Effector memory CD4-positive, alpha-beta T cell (primary cell): ENCODE measurements at regions not wholly inside any gene's neighbourhood (a gene's known extent, or its start where the extent isn't known, plus 50 kb on each side); places are given as distances from the start of the nearest gene placed in this dataset.

Experiments used
- DNase-seq, 3 donors: peaks; one replicate each; pipeline ENCODE4 v3.0.0-alpha.2; 2020
- H3K27ac ChIP-seq: 2 replicates; pipeline ENCODE4 v1.7.0; 2013; ENCODE audit warnings: mild to moderate bottlenecking, low read length, moderate library complexity; ENCODE audit not compliant: insufficient read depth, poor library complexity, severe bottlenecking
- H3K27me3 ChIP-seq: replicated peaks from 2 replicates; pipeline ENCODE4 v1.7.0; 2013; ENCODE audit warnings: mild to moderate bottlenecking, low read length; ENCODE audit not compliant: insufficient read depth, control insufficient read depth, poor library complexity, severe bottlenecking
- H3K36me3 ChIP-seq: 2 replicates; pipeline ENCODE4 v1.7.0; 2013; ENCODE audit warnings: mild to moderate bottlenecking, low read length, moderate library complexity; ENCODE audit not compliant: control insufficient read depth, insufficient read depth
- H3K4me1 ChIP-seq: 2 replicates; pipeline ENCODE4 v1.7.0; 2013; ENCODE audit warnings: low read length, mild to moderate bottlenecking; ENCODE audit not compliant: control insufficient read depth, insufficient read depth, poor library complexity, severe bottlenecking
- H3K4me3 ChIP-seq: 2 replicates; pipeline ENCODE4 v1.7.0; 2013; ENCODE audit warnings: low read length, low read depth, mild to moderate bottlenecking; ENCODE audit not compliant: insufficient read depth, poor library complexity, severe bottlenecking
- H3K9me3 ChIP-seq: 2 replicates; pipeline ENCODE4 v1.7.0; 2013; ENCODE audit warnings: mild to moderate bottlenecking, low read length, moderate library complexity; ENCODE audit not compliant: control insufficient read depth

GRCh38 chr13:22717036-22717435 is 463.7 kb upstream of the SGCG start:
- H3K9me3 ChIP-seq: no peaks in the 10 kb centered on the region

GRCh38 chr13:22726726-22727125 is 454.1 kb upstream of the SGCG start:
- Histone ChIP-seq H3K9me3 (no peaks in the 10 kb centered on the region), H3K4me3 (no peak overlapping the region), H3K27ac (no peak overlapping the region), H3K27me3 (no peaks in the 10 kb centered on the region), H3K4me1 (no peaks in the 10 kb centered on the region), H3K36me3 (no peaks in the 10 kb centered on the region)
- DNase-seq: no peak

More at GRCh38 chr13:22717036-22717435, 463.7 kb upstream of the SGCG start:
- no peaks in the 10 kb centered on the region for H3K4me1 ChIP-seq
- no peaks in the 10 kb centered on the region for H3K36me3 ChIP-seq
- H3K27me3 ChIP-seq: no peaks in the 10 kb centered on the region
- no peak overlapping the region for H3K27ac ChIP-seq
- DNase-seq: no peak
- no peak overlapping the region for H3K4me3 ChIP-seq

DNA sequence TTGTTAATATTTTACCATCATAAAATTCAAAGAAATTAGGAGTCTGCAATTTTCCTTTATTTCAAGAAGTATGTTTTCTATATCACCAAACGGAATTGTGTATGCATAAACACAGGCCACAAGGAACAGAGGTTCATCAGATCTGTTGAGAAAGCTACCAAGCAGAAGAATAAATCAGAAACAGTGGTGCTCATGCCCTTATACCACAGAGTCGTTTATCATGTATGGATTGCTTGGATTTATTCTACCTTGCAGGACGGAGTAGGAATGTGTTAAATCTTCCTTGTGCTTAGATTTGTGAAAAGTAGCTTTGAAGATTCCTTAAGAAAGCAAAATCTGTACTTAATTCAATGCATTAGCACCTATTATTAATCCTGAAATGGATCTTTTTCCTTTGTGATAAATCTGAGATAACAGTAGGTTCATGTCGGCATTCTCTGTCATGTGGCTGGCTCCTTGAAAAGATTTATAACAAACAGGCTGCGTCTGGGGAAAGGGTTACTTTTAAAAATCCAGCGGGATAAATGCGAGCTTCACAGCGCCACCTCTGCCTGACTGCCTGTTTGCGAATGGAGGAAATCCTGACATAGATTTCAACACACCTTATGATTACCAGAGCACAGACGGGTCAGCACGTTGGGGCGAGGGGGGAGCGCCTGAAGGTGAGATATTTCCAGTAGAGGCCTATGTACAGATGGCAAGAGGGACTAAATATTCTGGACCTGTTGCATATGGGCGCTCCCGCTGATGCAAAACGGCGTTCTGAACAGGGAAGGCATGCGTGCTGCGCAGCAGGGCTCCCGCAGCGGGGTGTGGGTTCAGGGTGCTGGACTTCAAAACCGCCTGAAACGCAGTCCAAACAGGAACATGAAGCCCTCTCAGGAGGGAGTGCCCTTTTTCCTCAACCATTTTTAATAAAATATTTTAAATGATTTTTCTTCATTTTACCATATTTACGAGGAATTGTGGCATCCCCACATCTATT is 445.5 kb upstream of the SGCG start:
- no peaks in the 10 kb centered on the region for H3K9me3 ChIP-seq
- H3K36me3 ChIP-seq: no peaks in the 10 kb centered on the region
- no peaks in the 10 kb centered on the region for H3K4me1 ChIP-seq
- H3K27me3 ChIP-seq: no peaks in the 10 kb centered on the region
- H3K4me3 ChIP-seq: no peak overlapping the region
- no peak for DNase-seq
- H3K27ac ChIP-seq: no peak overlapping the region

DNA sequence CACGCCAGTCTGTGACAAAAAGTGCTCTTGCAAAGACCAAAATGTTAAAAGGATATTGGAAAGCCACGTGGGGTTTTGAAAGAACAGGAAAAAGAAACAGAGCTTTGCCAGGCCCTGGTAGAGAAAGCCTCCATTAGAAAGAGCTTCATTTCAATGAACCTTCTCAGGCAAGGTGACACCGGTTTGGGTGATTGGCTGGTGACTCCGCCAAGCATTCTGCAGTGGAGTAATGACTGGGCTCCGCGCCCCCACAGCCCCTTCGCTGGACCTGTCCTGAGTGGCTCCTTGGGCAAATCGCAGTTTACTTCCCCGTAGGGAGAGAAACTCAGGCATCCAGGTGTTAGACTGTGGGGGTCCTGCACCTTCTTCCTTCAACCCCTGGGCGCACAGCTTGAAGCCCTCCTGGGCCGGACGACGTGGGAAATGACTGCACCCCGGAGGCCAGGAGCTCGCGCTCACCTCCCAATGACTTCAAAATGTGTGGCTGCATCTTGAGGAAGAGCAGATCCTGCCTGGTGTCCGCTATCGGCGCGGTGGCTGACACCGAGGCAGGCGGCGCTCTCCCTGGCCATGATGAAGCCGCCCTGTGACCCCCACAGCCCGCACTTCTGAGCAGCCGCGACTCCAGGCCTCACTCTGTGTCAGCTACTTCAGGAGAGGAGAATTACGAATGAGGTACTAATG is 444.6 kb upstream of the SGCG start:
- H3K4me3 ChIP-seq: no peak overlapping the region
- H3K4me1 ChIP-seq: no peaks in the 10 kb centered on the region
- no peaks in the 10 kb centered on the region for H3K9me3 ChIP-seq
- H3K27me3 ChIP-seq: no peaks in the 10 kb centered on the region
- H3K36me3 ChIP-seq: no peaks in the 10 kb centered on the region
- no peak for DNase-seq
- H3K27ac ChIP-seq: no peak overlapping the region

GRCh38 chr13:22736768-22737092 is 444.0 kb upstream of the SGCG start:
- no peak overlapping the region for H3K27ac ChIP-seq
- no peaks in the 10 kb centered on the region for H3K36me3 ChIP-seq
- no peaks in the 10 kb centered on the region for H3K27me3 ChIP-seq
- no peak overlapping the region for H3K4me3 ChIP-seq
- no peak for DNase-seq
- H3K9me3 ChIP-seq: no peaks in the 10 kb centered on the region
- no peaks in the 10 kb centered on the region for H3K4me1 ChIP-seq

- DNase-seq: no peak
- no peak overlapping the region for H3K27ac ChIP-seq
- H3K4me3 ChIP-seq: no peak overlapping the region
- H3K4me1 ChIP-seq: no peaks in the 10 kb centered on the region
- H3K27me3 ChIP-seq: no peaks in the 10 kb centered on the region
- H3K9me3 ChIP-seq: no peaks in the 10 kb centered on the region
- no peaks in the 10 kb centered on the region for H3K36me3 ChIP-seq
Observed at GRCh38 chr13:22738357-22738756, 442.4 kb upstream of the SGCG start.

DNA sequence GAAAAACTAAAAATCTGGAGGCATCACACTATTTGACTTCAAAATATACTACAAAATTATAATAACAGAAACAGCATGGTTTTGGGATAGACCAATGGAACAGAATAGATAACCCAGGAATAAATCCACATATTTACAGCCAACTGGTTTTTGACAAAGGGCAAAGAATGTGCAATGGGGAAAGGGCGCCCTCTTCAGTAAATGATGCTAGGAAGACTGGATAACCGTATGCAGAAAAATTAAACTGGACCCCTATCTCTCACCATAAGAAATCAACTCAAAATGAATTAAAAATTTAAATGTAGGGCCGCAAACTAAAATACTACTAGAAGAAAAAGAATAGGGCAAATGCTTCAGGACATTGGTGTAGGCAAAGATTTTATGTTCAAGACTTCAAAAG is 440.5 kb upstream of the SGCG start:
- Histone ChIP-seq H3K4me1 (no peaks in the 10 kb centered on the region), H3K27ac (no peak overlapping the region), H3K36me3 (no peaks in the 10 kb centered on the region), H3K9me3 (no peaks in the 10 kb centered on the region), H3K4me3 (no peak overlapping the region), H3K27me3 (no peaks in the 10 kb centered on the region)
- DNase-seq: no peak

- H3K4me1 ChIP-seq: no peaks in the 10 kb centered on the region
- H3K27ac ChIP-seq: no peak overlapping the region
- no peaks in the 10 kb centered on the region for H3K9me3 ChIP-seq
- no peaks in the 10 kb centered on the region for H3K27me3 ChIP-seq
- H3K4me3 ChIP-seq: no peak overlapping the region
- no peak for DNase-seq
- H3K36me3 ChIP-seq: no peaks in the 10 kb centered on the region
Observed at GRCh38 chr13:22744688-22745452, 435.9 kb upstream of the SGCG start.

DNA sequence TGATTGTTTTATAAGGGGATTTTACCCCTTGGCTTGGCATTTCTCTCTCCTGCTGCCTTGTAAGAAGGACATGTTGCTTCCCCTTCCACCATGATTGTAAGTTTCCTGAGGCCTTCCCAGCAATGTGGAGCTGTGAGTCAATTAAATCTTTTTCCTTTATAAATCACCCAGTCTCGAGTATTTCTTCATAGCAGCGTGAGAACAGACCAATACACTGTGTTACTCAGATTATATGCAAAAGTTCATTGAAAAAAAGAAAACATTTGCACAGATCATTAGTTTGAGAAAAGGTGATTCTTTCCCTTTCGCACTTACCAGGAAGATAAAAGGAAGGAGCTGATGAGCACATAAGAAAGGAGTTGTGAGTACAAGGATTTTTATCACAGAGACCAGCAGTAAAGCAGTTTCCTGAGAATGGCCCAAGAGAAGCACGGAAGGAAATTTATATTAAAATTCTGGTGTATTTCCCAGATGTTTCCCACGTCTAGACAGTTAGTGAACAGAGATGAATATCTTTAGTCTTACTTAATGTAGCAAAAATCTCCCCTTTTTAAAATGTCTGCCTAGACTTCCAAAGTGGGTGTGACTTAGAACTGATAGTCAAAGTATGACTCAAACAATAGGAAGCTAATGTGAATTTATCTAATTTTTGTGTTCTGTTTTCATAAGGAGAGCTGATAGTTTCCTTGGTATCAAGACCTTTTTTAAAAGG is 431.8 kb upstream of the SGCG start:
- no peaks in the 10 kb centered on the region for H3K27me3 ChIP-seq
- no peaks in the 10 kb centered on the region for H3K4me1 ChIP-seq
- no peaks in the 10 kb centered on the region for H3K36me3 ChIP-seq
- no peak overlapping the region for H3K4me3 ChIP-seq
- no peaks in the 10 kb centered on the region for H3K9me3 ChIP-seq
- H3K27ac ChIP-seq: no peak overlapping the region
- no peak for DNase-seq
